22Rv1 (cell line): ENCODE measurements at regions not wholly inside any gene's neighbourhood (a gene's known extent, or its start where the extent isn't known, plus 50 kb on each side); places are given as distances from the start of the nearest gene placed in this dataset.
"Not testable (repeated sequence)": the region's sequence is repeated elsewhere in the genome, so short reads cannot be mapped to it uniquely, and the experiment has no call there.

ENCODE experiments used
- ZFX ChIP-seq: fragments of 450-650 bp; IDR thresholded peaks from 2 replicates; pipeline ENCODE4 v1.6.1; 2017; ENCODE audit warnings: antibody characterized with exemption, borderline replicate concordance
- TF ChIP-seq, protein P1 (sequence below): fragments of 450-650 bp; IDR thresholded peaks from 2 replicates; pipeline ENCODE4 v1.5.1; 2017; ENCODE audit warnings: mild to moderate bottlenecking

DNA sequence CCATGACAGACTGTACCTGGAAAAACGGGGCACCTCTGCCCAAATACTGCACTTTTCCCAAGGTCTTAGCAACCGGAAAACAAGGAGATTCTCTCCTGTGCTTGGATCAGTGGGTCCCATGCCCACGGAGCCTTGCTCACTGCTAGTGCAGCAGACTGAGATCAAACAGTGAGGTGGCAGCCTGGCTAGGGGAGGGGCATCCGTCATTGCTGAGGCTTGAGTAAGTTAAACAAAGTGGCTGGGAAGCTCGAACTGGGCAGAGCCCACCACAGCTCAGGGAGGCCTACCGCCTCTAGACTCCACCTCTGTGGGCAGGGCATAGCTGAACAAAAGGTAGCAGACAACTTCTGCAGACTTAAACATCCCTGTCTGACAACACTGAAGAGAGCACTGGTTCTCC lies 148.8 kb downstream of the PCDH20 start:
- TF ChIP-seq, protein P1, sequence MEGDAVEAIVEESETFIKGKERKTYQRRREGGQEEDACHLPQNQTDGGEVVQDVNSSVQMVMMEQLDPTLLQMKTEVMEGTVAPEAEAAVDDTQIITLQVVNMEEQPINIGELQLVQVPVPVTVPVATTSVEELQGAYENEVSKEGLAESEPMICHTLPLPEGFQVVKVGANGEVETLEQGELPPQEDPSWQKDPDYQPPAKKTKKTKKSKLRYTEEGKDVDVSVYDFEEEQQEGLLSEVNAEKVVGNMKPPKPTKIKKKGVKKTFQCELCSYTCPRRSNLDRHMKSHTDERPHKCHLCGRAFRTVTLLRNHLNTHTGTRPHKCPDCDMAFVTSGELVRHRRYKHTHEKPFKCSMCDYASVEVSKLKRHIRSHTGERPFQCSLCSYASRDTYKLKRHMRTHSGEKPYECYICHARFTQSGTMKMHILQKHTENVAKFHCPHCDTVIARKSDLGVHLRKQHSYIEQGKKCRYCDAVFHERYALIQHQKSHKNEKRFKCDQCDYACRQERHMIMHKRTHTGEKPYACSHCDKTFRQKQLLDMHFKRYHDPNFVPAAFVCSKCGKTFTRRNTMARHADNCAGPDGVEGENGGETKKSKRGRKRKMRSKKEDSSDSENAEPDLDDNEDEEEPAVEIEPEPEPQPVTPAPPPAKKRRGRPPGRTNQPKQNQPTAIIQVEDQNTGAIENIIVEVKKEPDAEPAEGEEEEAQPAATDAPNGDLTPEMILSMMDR = not testable (repeated sequence)
- not testable (repeated sequence) for TF ChIP-seq ZFX
